Right lobe of liver (tissue), 4 donors: ENCODE measurements at regions not wholly inside any gene's neighbourhood (a gene's known extent, or its start where the extent isn't known, plus 50 kb on each side); places are given as distances from the start of the nearest gene placed in this dataset.

ENCODE experiments used
- POLR2A ChIP-seq: fragments of 450-650 bp; IDR thresholded peaks from one replicate; pipeline ENCODE4 v1.6.1; 2017; ENCODE audit warnings: antibody characterized with exemption, mild to moderate bottlenecking
- TF ChIP-seq, protein P1 (sequence below), 4 donors: fragments of 200-600 bp in 3 of 4; fragments of 450-650 bp in 1 of 4; IDR thresholded peaks; one replicate each; pipeline versions ENCODE4 v1.5.1 to v1.8.0; 2016 to 2022; ENCODE audit warnings: antibody characterized with exemption in 4 of 4, mild to moderate bottlenecking in 2 of 4
- donor health status: DM: no; HTN: no; CAD: no.
- donor health status: DM: no; HTN: no; CAD: no.
- donor health status: DM: no; HTN: yes; CAD: no.

DNA sequence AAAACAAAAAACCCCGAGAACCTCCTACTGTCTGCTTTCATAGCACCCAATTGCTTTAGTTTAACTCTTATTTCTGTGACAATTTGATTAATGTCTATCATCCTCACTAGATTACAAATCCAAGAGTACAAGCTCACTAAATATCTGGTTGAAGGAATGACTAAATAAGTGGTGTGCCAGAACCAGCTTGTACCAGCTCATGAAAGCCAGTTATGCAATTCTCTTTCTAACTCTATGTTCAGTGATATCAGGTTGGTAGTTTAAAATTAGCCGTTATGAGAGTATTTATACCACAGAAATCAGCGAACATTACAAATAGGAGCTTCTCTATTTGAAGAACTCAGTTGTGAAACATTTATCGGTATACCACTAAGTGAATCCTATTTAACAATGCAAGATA lies 137.2 kb upstream of the MITF start:
- TF ChIP-seq, protein P1, sequence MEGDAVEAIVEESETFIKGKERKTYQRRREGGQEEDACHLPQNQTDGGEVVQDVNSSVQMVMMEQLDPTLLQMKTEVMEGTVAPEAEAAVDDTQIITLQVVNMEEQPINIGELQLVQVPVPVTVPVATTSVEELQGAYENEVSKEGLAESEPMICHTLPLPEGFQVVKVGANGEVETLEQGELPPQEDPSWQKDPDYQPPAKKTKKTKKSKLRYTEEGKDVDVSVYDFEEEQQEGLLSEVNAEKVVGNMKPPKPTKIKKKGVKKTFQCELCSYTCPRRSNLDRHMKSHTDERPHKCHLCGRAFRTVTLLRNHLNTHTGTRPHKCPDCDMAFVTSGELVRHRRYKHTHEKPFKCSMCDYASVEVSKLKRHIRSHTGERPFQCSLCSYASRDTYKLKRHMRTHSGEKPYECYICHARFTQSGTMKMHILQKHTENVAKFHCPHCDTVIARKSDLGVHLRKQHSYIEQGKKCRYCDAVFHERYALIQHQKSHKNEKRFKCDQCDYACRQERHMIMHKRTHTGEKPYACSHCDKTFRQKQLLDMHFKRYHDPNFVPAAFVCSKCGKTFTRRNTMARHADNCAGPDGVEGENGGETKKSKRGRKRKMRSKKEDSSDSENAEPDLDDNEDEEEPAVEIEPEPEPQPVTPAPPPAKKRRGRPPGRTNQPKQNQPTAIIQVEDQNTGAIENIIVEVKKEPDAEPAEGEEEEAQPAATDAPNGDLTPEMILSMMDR (IDR thresholded peaks at IDR 0.05), result no peak
- TF ChIP-seq POLR2A, result no peak
